ENCODE measurements at regions not wholly inside any gene's neighbourhood (a gene's known extent, or its start where the extent isn't known, plus 50 kb on each side); places are given as distances from the start of the nearest gene placed in this dataset.

- TF ChIP-seq HCFC1 (IDR thresholded peaks at IDR 0.05; ENCODE audit: low read length) (no peak), JUNB (IDR thresholded peaks at IDR 0.05) (no peak), CTCF (IDR thresholded peaks at IDR 0.05 in 2 of 3, conservative IDR thresholded peaks at IDR 0.05 in 1 of 3; ENCODE audit: control insufficient read depth in 2 of 3, extremely low read depth in 1 of 3, insufficient read depth in 1 of 3, low read depth in 3 of 3, low read length in 3 of 3) (no peak), SIX5 (IDR thresholded peaks at IDR 0.05; ENCODE audit: low read depth, low read length, severe bottlenecking) (no peak), POLR2A (IDR thresholded peaks at IDR 0.05; ENCODE audit: low read depth, low read length) (no peak), SMC3 (IDR thresholded peaks at IDR 0.05; ENCODE audit: borderline replicate concordance, low read length) (no peak), EZH2 (IDR thresholded peaks at IDR 0.05; ENCODE audit: borderline replicate concordance, control insufficient read depth, low read depth, low read length) (no peak), HDAC2 (IDR thresholded peaks at IDR 0.05) (no peak), TCF7 (IDR thresholded peaks at IDR 0.05; ENCODE audit: borderline replicate concordance) (no peak), PAX8 (IDR thresholded peaks at IDR 0.05) (no peak), SUZ12 (IDR thresholded peaks at IDR 0.05; ENCODE audit: unreplicated experiment) (no peak)
Observed at GRCh38 chr4:15173251-15173650, 171.0 kb downstream of the CPEB2 start.
